Prostate gland (tissue), 2 donors: ENCODE measurements at regions not wholly inside any gene's neighbourhood (a gene's known extent, or its start where the extent isn't known, plus 50 kb on each side); places are given as distances from the start of the nearest gene placed in this dataset.

Source experiments
- POLR2AphosphoS5 ChIP-seq: sonication (generic); formaldehyde crosslinking; IDR thresholded peaks from one replicate; pipeline ENCODE4 v1.6.1; 2017; ENCODE audit warnings: antibody characterized with exemption
- TF ChIP-seq, protein P1 (sequence below), 4 experiments: fragments of 200-600 bp in 2 of 4; fragments of 450-650 bp in 2 of 4; sonication (generic) in 2 of 4; IDR thresholded peaks; 1 replicate in 3 of 4; 2 replicates in 1 of 4; pipeline ENCODE4 v1.5.1; 2016 to 2019; ENCODE audit warnings: antibody characterized with exemption in 4 of 4, mild to moderate bottlenecking in 2 of 4, moderate library complexity in 2 of 4

GRCh38 chr1:115565353-115565752 lies 76.4 kb upstream of the VANGL1 start:
- TF ChIP-seq, protein P1, sequence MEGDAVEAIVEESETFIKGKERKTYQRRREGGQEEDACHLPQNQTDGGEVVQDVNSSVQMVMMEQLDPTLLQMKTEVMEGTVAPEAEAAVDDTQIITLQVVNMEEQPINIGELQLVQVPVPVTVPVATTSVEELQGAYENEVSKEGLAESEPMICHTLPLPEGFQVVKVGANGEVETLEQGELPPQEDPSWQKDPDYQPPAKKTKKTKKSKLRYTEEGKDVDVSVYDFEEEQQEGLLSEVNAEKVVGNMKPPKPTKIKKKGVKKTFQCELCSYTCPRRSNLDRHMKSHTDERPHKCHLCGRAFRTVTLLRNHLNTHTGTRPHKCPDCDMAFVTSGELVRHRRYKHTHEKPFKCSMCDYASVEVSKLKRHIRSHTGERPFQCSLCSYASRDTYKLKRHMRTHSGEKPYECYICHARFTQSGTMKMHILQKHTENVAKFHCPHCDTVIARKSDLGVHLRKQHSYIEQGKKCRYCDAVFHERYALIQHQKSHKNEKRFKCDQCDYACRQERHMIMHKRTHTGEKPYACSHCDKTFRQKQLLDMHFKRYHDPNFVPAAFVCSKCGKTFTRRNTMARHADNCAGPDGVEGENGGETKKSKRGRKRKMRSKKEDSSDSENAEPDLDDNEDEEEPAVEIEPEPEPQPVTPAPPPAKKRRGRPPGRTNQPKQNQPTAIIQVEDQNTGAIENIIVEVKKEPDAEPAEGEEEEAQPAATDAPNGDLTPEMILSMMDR (IDR thresholded peaks at IDR 0.05): no peak
- TF ChIP-seq POLR2AphosphoS5: no peak
